IMR-90 (cell line): ENCODE measurements at regions not wholly inside any gene's neighbourhood (a gene's known extent, or its start where the extent isn't known, plus 50 kb on each side); places are given as distances from the start of the nearest gene placed in this dataset.

ENCODE experiments used
- ATAC-seq: fragments of 200-7000 bp; cut with Tn5 transposase; 2 replicates; pipeline ENCODE4 v1.9.1; 2020; ENCODE audit warnings: low read depth, mild to moderate bottlenecking, moderate library complexity
- BruUV-seq: library from RNA; stranded (reverse); fragments of 400-500 nt; replicated peaks from 2 replicates; lab custom pipeline; 2021; lab: Mats Ljungman, UMichigan
- CTCF ChIA-PET: fragments of 300-600 bp; formaldehyde crosslinking; extraction: SDS; loops from one replicate; lab custom pipeline; 2021; ENCODE audit warnings: antibody characterized with exemption; lab: Yijun Ruan, JAX
- POLR2A ChIA-PET: fragments of 300-600 bp; sonication (Branson Sonifier 250); formaldehyde crosslinking; loops from one replicate; lab custom pipeline; 2022; ENCODE audit warnings: antibody characterized with exemption; ENCODE audit not compliant: unreplicated experiment; lab: Charles Lee
- DNase-seq: peaks from one replicate; pipeline ENCODE4 v3.0.0; 2013
- H2AFZ ChIP-seq: replicated peaks from 2 replicates; pipeline ENCODE3; 2013; ENCODE audit warnings: low read length, mild to moderate bottlenecking; ENCODE audit not compliant: poor library complexity
- H2AK5ac ChIP-seq: 2 replicates; pipeline ENCODE4 v1.6.1; 2013; ENCODE audit warnings: low read depth, low read length, inconsistent platforms
- H2AK9ac ChIP-seq: replicated peaks from 2 replicates; pipeline ENCODE3; 2013; ENCODE audit warnings: mild to moderate bottlenecking, low read depth, low read length, moderate library complexity; ENCODE audit not compliant: poor library complexity
- H2BK120ac ChIP-seq: 2 replicates; pipeline ENCODE4 v1.6.1; 2013; ENCODE audit warnings: low read depth, low read length, inconsistent platforms
- H2BK15ac ChIP-seq: 3 replicates; pipeline ENCODE4 v1.6.1; 2013; ENCODE audit warnings: low read depth, low read length, inconsistent platforms
- H2BK20ac ChIP-seq: 2 replicates; pipeline ENCODE4 v1.6.1; 2013; ENCODE audit warnings: low read depth, mild to moderate bottlenecking, inconsistent platforms, low read length, moderate library complexity
- H2BK5ac ChIP-seq: 2 replicates; pipeline ENCODE4 v1.6.1; 2013; ENCODE audit warnings: mild to moderate bottlenecking, low read depth, low read length, inconsistent platforms; ENCODE audit not compliant: poor library complexity, severe bottlenecking
- H3K14ac ChIP-seq: replicated peaks from 2 replicates; pipeline ENCODE4 v1.6.1; 2013; ENCODE audit warnings: low read depth, low read length, inconsistent platforms
- H3K18ac ChIP-seq: 2 replicates; pipeline ENCODE4 v1.6.1; 2013; ENCODE audit warnings: low read depth, low read length, control low read depth
- H3K23ac ChIP-seq: 2 replicates; pipeline ENCODE4 v1.6.1; 2013; ENCODE audit warnings: low read depth, low read length, inconsistent platforms
- H3K27ac ChIP-seq: 2 replicates; pipeline ENCODE4 v1.5.1; 2013; ENCODE audit warnings: mild to moderate bottlenecking, control low read depth, low read length; ENCODE audit not compliant: insufficient read depth
- H3K27me3 ChIP-seq: 2 replicates; pipeline ENCODE4 v1.6.1; 2013; ENCODE audit warnings: low read length; ENCODE audit not compliant: control insufficient read depth, insufficient read depth
- H3K36me3 ChIP-seq: 2 replicates; pipeline ENCODE4 v1.6.1; 2013; ENCODE audit warnings: low read length, mixed read lengths; ENCODE audit not compliant: control insufficient read depth, insufficient read depth
- H3K4ac ChIP-seq: 2 replicates; pipeline ENCODE4 v1.6.1; 2013; ENCODE audit warnings: low read depth, low read length, inconsistent platforms
- H3K4me1 ChIP-seq: 2 replicates; pipeline ENCODE4 v1.6.1; 2013; ENCODE audit warnings: low read length, mixed read lengths; ENCODE audit not compliant: control insufficient read depth, insufficient read depth
- H3K4me2 ChIP-seq: 2 replicates; pipeline ENCODE4 v1.6.1; 2013; ENCODE audit warnings: low read depth, mild to moderate bottlenecking, control low read depth, low read length, moderate library complexity
- H3K4me3 ChIP-seq: 2 replicates; pipeline ENCODE4 v1.5.1; 2013; ENCODE audit warnings: low read depth, mild to moderate bottlenecking, control low read depth, low read length, moderate library complexity; ENCODE audit not compliant: insufficient read depth
- H3K56ac ChIP-seq: 2 replicates; pipeline ENCODE4 v1.6.1; 2013; ENCODE audit warnings: low read length, inconsistent platforms; ENCODE audit not compliant: insufficient read depth; ENCODE audit errors: extremely low read depth
- H3K79me1 ChIP-seq, 2 experiments: 2 replicates each; pipeline ENCODE4 v1.6.1; 2013; ENCODE audit warnings: low read length in 2 of 2, inconsistent platforms in 1 of 2, low read depth in 1 of 2
- H3K9ac ChIP-seq: 2 replicates; pipeline ENCODE4 v1.6.1; 2013; ENCODE audit warnings: low read depth, low read length, control low read depth
- H3K9me1 ChIP-seq: 2 replicates; pipeline ENCODE4 v1.6.1; 2013; ENCODE audit warnings: low read length, inconsistent platforms; ENCODE audit not compliant: insufficient read depth
- H3K9me3 ChIP-seq: 2 replicates; pipeline ENCODE4 v1.6.1; 2013; ENCODE audit warnings: low read length; ENCODE audit not compliant: control insufficient read depth, insufficient read depth
- H4K20me1 ChIP-seq: 2 replicates; pipeline ENCODE4 v1.6.1; 2013; ENCODE audit warnings: low read length, inconsistent platforms; ENCODE audit not compliant: insufficient read depth
- H4K5ac ChIP-seq: 2 replicates; pipeline ENCODE4 v1.6.1; 2013; ENCODE audit warnings: mild to moderate bottlenecking, low read depth, low read length, control low read depth
- H4K8ac ChIP-seq, 2 experiments: 2 replicates each; pipeline ENCODE4 v1.6.1; 2013; ENCODE audit warnings: low read depth in 2 of 2, low read length in 2 of 2, control low read depth in 1 of 2, inconsistent platforms in 1 of 2
- H4K91ac ChIP-seq: 2 replicates; pipeline ENCODE4 v1.6.1; 2013; ENCODE audit warnings: low read depth, low read length, inconsistent platforms; ENCODE audit not compliant: insufficient read depth
- BHLHE40 ChIP-seq: fragments of 150-350 bp; IDR thresholded peaks from 2 replicates; pipeline ENCODE4 v1.6.1; 2016; ENCODE audit warnings: mild to moderate bottlenecking, low read depth, low read length
- CEBPB ChIP-seq: IDR thresholded peaks from 2 replicates; pipeline ENCODE4 v1.6.1; 2012; ENCODE audit warnings: low read depth, low read length, improper control_type of control experiment
- CHD1 ChIP-seq: IDR thresholded peaks from 2 replicates; pipeline ENCODE4 v1.6.1; 2012; ENCODE audit warnings: low read depth, low read length, improper control_type of control experiment
- FOS ChIP-seq: fragments of 150-350 bp; IDR thresholded peaks from 2 replicates; pipeline ENCODE4 v1.6.1; 2016; ENCODE audit warnings: low read depth, low read length
- MAZ ChIP-seq: IDR thresholded peaks from 2 replicates; pipeline ENCODE4 v1.6.1; 2012; ENCODE audit warnings: low read depth, mild to moderate bottlenecking, low read length, improper control_type of control experiment, moderate library complexity, borderline replicate concordance
- NFE2L2 ChIP-seq: fragments of 150-350 bp; IDR thresholded peaks from 2 replicates; pipeline ENCODE4 v1.6.1; 2016; ENCODE audit warnings: low read depth, mild to moderate bottlenecking, low read length
- POLR2A ChIP-seq: IDR thresholded peaks from 2 replicates; pipeline ENCODE4 v1.6.1; 2012; ENCODE audit warnings: mild to moderate bottlenecking, low read depth, low read length
- RAD21 ChIP-seq: IDR thresholded peaks from 2 replicates; pipeline ENCODE4 v1.6.1; 2012; ENCODE audit warnings: low read length, improper control_type of control experiment
- RCOR1 ChIP-seq: IDR thresholded peaks from 2 replicates; pipeline ENCODE4 v1.6.1; 2012; ENCODE audit warnings: mild to moderate bottlenecking, low read length, improper control_type of control experiment; ENCODE audit not compliant: insufficient replicate concordance
- RFX5 ChIP-seq: IDR thresholded peaks from 2 replicates; pipeline ENCODE4 v1.8.0; 2012; ENCODE audit warnings: low read depth, mild to moderate bottlenecking, low read length, moderate library complexity
- SMC3 ChIP-seq: fragments of 150-350 bp; IDR thresholded peaks from 2 replicates; pipeline ENCODE4 v1.6.1; 2016; ENCODE audit warnings: low read depth, mild to moderate bottlenecking, antibody characterized with exemption, low read length, moderate library complexity
- USF2 ChIP-seq: fragments of 150-350 bp; IDR thresholded peaks from 2 replicates; pipeline ENCODE4 v1.6.1; 2017; ENCODE audit warnings: mild to moderate bottlenecking, antibody characterized with exemption, low read length, low read depth
- WGBS, 2 experiments: methylation state at CpG; one replicate each; pipeline versions ENCODE4 v1.1.5 to v1.1.7; 2013; ENCODE audit warnings: missing lambda C conversion rate in 2 of 2; ENCODE audit not compliant: insufficient read length in 1 of 2; ENCODE audit errors: extremely low coverage in 2 of 2; 5-methylcytosine and 5-hydroxymethylcytosine counted together
- dilution Hi-C: fragments of 300-500 bp; cut with HindIII; formaldehyde crosslinking; loops from one replicate; pipeline ENCODE4 v1.14.3; 2018; ENCODE audit warnings: low sequenced_read_pairs; ENCODE audit not compliant: unreplicated experiment
- in situ Hi-C: fragments of 300-500 bp; cut with MboI; formaldehyde crosslinking; loops from 3 replicates; pipeline ENCODE4 v1.14.3; 2019; ENCODE audit warnings: low sequenced_read_pairs, inconsistent platforms, mixed read lengths
- intact Hi-C: fragments of 100-400 bp; cut with micrococcal nuclease; formaldehyde crosslinking; loops from 2 replicates; pipeline ENCODE4 v1.10.0; 2022
- TF ChIP-seq, protein P1 (sequence below): fragments of 150-350 bp; IDR thresholded peaks from 2 replicates; pipeline ENCODE4 v1.6.1; 2016; ENCODE audit warnings: low read depth, mild to moderate bottlenecking, low read length, moderate library complexity, borderline replicate concordance

DNA sequence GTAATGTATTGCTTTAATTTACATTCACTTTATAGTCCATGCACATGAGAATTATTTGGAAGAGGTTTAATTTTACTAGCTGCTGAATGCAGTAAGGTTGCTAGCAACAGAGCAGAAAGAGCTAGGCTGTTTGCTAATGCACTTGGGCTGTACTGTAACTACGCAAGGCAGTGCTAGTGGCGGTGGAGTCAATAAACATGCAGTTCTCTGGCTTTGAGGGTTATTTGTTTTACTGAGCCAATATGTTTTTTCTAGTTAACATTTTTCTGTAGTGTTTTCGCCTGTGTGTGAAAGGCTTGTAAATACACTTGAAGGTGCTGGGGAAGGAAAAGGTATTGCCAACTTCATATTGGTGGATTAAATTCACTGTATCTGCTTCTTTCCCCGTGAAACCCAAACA, 112.8 kb downstream of the BTBD3 start:
- H2BK20ac ChIP-seq: no peak overlapping the region
- TF ChIP-seq POLR2A (no peak), MAZ (no peak), BHLHE40 (no peak), FOS (no peak), USF2 (no peak), CEBPB (no peak), NFE2L2 (no peak), CHD1 (no peak), SMC3 (no peak), RAD21 (no peak), RFX5 (no peak), RCOR1 (no peak)
- TF ChIP-seq, protein P1, sequence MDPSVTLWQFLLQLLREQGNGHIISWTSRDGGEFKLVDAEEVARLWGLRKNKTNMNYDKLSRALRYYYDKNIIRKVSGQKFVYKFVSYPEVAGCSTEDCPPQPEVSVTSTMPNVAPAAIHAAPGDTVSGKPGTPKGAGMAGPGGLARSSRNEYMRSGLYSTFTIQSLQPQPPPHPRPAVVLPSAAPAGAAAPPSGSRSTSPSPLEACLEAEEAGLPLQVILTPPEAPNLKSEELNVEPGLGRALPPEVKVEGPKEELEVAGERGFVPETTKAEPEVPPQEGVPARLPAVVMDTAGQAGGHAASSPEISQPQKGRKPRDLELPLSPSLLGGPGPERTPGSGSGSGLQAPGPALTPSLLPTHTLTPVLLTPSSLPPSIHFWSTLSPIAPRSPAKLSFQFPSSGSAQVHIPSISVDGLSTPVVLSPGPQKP: no peak
- dilution Hi-C loops (no loop called here), intact Hi-C loops (no loop called here), in situ Hi-C loops (no loop called here)
- peaks cover 3% of the 10 kb centered on the region for H3K27me3 ChIP-seq
- H3K56ac ChIP-seq: no peak overlapping the region
- no peaks in the 10 kb centered on the region for H3K79me1 ChIP-seq
- H4K8ac ChIP-seq: no peak overlapping the region
- no peak overlapping the region for H3K23ac ChIP-seq
- no peak overlapping the region for H2BK120ac ChIP-seq
- H4K91ac ChIP-seq: no peak overlapping the region
- BruUV-seq: no TSS peak
- H3K27ac ChIP-seq: no peak overlapping the region
- ATAC-seq (no peak), DNase-seq (no peak)
- no peak overlapping the region for H2BK15ac ChIP-seq
- H3K9ac ChIP-seq: no peak overlapping the region
- no peaks in the 10 kb centered on the region for H3K36me3 ChIP-seq
- H2AK5ac ChIP-seq: no peak overlapping the region
- ChIA-PET POLR2A (no interaction called here), CTCF (no interaction called here)
- 10% methylated on average over 2 of the region's 4 CpGs; no CpG with 5 or more reads in 1 of the 2 experiments for WGBS, 2 experiments
- no peaks in the 10 kb centered on the region for H3K9me3 ChIP-seq
- no peak overlapping the region for H3K4me3 ChIP-seq
- no peak overlapping the region for H2BK5ac ChIP-seq
- H3K4me2 ChIP-seq: no peak overlapping the region
- no peak overlapping the region for H3K14ac ChIP-seq
- H2AK9ac ChIP-seq: no peak overlapping the region
- no peaks in the 10 kb centered on the region for H3K9me1 ChIP-seq
- H3K4ac ChIP-seq: no peak overlapping the region
- no peak overlapping the region for H3K18ac ChIP-seq
- no peaks in the 10 kb centered on the region for H4K20me1 ChIP-seq
- no peak overlapping the region for H2AFZ ChIP-seq
- H3K4me1 ChIP-seq: no peaks in the 10 kb centered on the region
- H4K5ac ChIP-seq: no peak overlapping the region
